Mesenchymal stem cell (in vitro differentiated cells and primary cell): ENCODE measurements at regions not wholly inside any gene's neighbourhood (a gene's known extent, or its start where the extent isn't known, plus 50 kb on each side); places are given as distances from the start of the nearest gene placed in this dataset.

Source experiments
- DNase-seq: peaks from one replicate; pipeline ENCODE4 v3.0.0-alpha.2; 2013
- H2AFZ ChIP-seq: one replicate; pipeline ENCODE4 v1.6.1; 2013; ENCODE audit warnings: low read depth, mild to moderate bottlenecking, control low read depth, inconsistent platforms, low read length, moderate library complexity
- H2AK5ac ChIP-seq: 2 replicates; pipeline ENCODE4 v1.6.1; 2013; ENCODE audit warnings: low read length, moderate library complexity, mild to moderate bottlenecking, inconsistent platforms; ENCODE audit not compliant: severe bottlenecking
- H2BK120ac ChIP-seq: one replicate; pipeline ENCODE4 v1.6.1; 2013; ENCODE audit warnings: low read depth, mild to moderate bottlenecking, inconsistent platforms, low read length, moderate library complexity
- H2BK12ac ChIP-seq, 2 experiments: one replicate each; pipeline ENCODE4 v1.6.1; 2013; ENCODE audit warnings: inconsistent platforms in 2 of 2, low read length in 2 of 2, mild to moderate bottlenecking in 2 of 2, moderate library complexity in 2 of 2, control low read depth in 1 of 2
- H2BK15ac ChIP-seq: one replicate; pipeline ENCODE4 v1.6.1; 2013; ENCODE audit warnings: mild to moderate bottlenecking, low read depth, inconsistent platforms; ENCODE audit not compliant: poor library complexity, severe bottlenecking
- H2BK5ac ChIP-seq: 2 replicates; pipeline ENCODE4 v1.6.1; 2013; ENCODE audit warnings: low read depth, mild to moderate bottlenecking, low read length, control low read depth, inconsistent platforms; ENCODE audit not compliant: poor library complexity, severe bottlenecking
- H3K14ac ChIP-seq, 2 experiments: one replicate each; pipeline ENCODE4 v1.6.1; 2013; ENCODE audit warnings: inconsistent platforms in 2 of 2, low read length in 2 of 2, control low read depth in 1 of 2, mild to moderate bottlenecking in 1 of 2, moderate library complexity in 1 of 2
- H3K18ac ChIP-seq, 2 experiments: one replicate each; pipeline ENCODE4 v1.6.1; 2013; ENCODE audit warnings: inconsistent platforms in 2 of 2, low read length in 2 of 2, control low read depth in 1 of 2, low read depth in 1 of 2, mild to moderate bottlenecking in 1 of 2
- H3K23ac ChIP-seq, 2 experiments: one replicate each; pipeline ENCODE4 v1.6.1; 2013; ENCODE audit warnings: inconsistent platforms in 2 of 2, low read length in 2 of 2, mild to moderate bottlenecking in 2 of 2, moderate library complexity in 2 of 2, control low read depth in 1 of 2
- H3K27ac ChIP-seq: 2 replicates; pipeline ENCODE4 v1.5.1; 2013; ENCODE audit warnings: mild to moderate bottlenecking, moderate library complexity, low read length, control low read depth, inconsistent platforms; ENCODE audit not compliant: poor library complexity, severe bottlenecking
- H3K27me3 ChIP-seq, 2 experiments: 2 replicates each; pipeline versions ENCODE4 v1.6.1 to v1.7.0; 2013; ENCODE audit warnings: low read length in 2 of 2, mild to moderate bottlenecking in 2 of 2, moderate library complexity in 2 of 2, control low read depth in 1 of 2, inconsistent platforms in 1 of 2; ENCODE audit not compliant: control insufficient read depth in 1 of 2, insufficient read depth in 1 of 2
- H3K36me3 ChIP-seq, 2 experiments: 2 replicates each; pipeline versions ENCODE4 v1.6.1 to v1.7.0; 2013; ENCODE audit warnings: low read length in 2 of 2, control low read depth in 1 of 2, inconsistent platforms in 1 of 2, low read depth in 1 of 2, mild to moderate bottlenecking in 1 of 2; ENCODE audit not compliant: insufficient read depth in 2 of 2, control insufficient read depth in 1 of 2
- H3K4ac ChIP-seq, 2 experiments: one replicate each; pipeline ENCODE4 v1.6.1; 2013; ENCODE audit warnings: inconsistent platforms in 2 of 2, low read length in 2 of 2, mild to moderate bottlenecking in 2 of 2, moderate library complexity in 2 of 2, control low read depth in 1 of 2, low read depth in 1 of 2
- H3K4me1 ChIP-seq: 2 replicates; pipeline ENCODE4 v1.6.1; 2013; ENCODE audit warnings: low read depth, low read length, control low read depth; ENCODE audit not compliant: control insufficient read depth, insufficient read depth
- H3K4me2 ChIP-seq: 2 replicates; pipeline ENCODE4 v1.6.1; 2013; ENCODE audit warnings: low read length, mild to moderate bottlenecking, inconsistent platforms; ENCODE audit not compliant: poor library complexity, severe bottlenecking
- H3K4me3 ChIP-seq, 2 experiments: 2 replicates each; pipeline versions ENCODE4 v1.5.1 to v1.7.0; 2013; ENCODE audit warnings: low read length in 2 of 2, mild to moderate bottlenecking in 2 of 2, control low read depth in 1 of 2, low read depth in 1 of 2; ENCODE audit not compliant: insufficient read depth in 1 of 2
- H3K79me1 ChIP-seq: replicated peaks from 2 replicates; pipeline ENCODE4 v1.6.1; 2013; ENCODE audit warnings: mild to moderate bottlenecking, control low read depth, low read length, inconsistent platforms; ENCODE audit not compliant: poor library complexity, severe bottlenecking
- H3K9ac ChIP-seq: 2 replicates; pipeline ENCODE4 v1.7.0; 2013; ENCODE audit warnings: mild to moderate bottlenecking, low read length, moderate library complexity
- H3K9me3 ChIP-seq: 2 replicates; pipeline ENCODE4 v1.7.0; 2013; ENCODE audit warnings: mild to moderate bottlenecking, low read length; ENCODE audit not compliant: control insufficient read depth
- H4K8ac ChIP-seq: one replicate; pipeline ENCODE4 v1.6.1; 2013; ENCODE audit warnings: inconsistent platforms, mild to moderate bottlenecking, low read length, moderate library complexity
- H4K91ac ChIP-seq: one replicate; pipeline ENCODE4 v1.6.1; 2013; ENCODE audit warnings: mild to moderate bottlenecking, low read length, inconsistent platforms
- WGBS: methylation state at CpG from one replicate; pipeline ENCODE4 v1.1.7; 2013; ENCODE audit warnings: mixed read lengths; 5-methylcytosine and 5-hydroxymethylcytosine counted together

GRCh38 chr2:122414902-122415301 lies 659.5 kb downstream of the TSN start:
- H3K4me1 ChIP-seq: no peaks in the 10 kb centered on the region
- H3K79me1 ChIP-seq: no peaks in the 10 kb centered on the region
- H3K4ac ChIP-seq: no peak overlapping the region
- H4K8ac ChIP-seq: no peak overlapping the region
- peaks cover 16% of the 10 kb centered on the region for H3K9me3 ChIP-seq
- H2AK5ac ChIP-seq: no peak overlapping the region
- no peak overlapping the region for H3K27ac ChIP-seq
- no peak for DNase-seq
- H3K23ac ChIP-seq: no peak overlapping the region
- H3K18ac ChIP-seq: no peak overlapping the region
- no peak overlapping the region for H2BK5ac ChIP-seq
- no peaks in the 10 kb centered on the region for H3K36me3 ChIP-seq
- H3K4me3 ChIP-seq: no peak overlapping the region
- no peak overlapping the region for H4K91ac ChIP-seq
- H2BK120ac ChIP-seq: no peak overlapping the region
- H3K14ac ChIP-seq: no peak overlapping the region
- H3K4me2 ChIP-seq: no peak overlapping the region
- no peaks in the 10 kb centered on the region for H3K27me3 ChIP-seq
- no peak overlapping the region for H2BK15ac ChIP-seq
- WGBS: 66% methylated on average over 4 of the region's 4 CpGs
- H2AFZ ChIP-seq: no peak overlapping the region
- H2BK12ac ChIP-seq: no peak overlapping the region
- no peak overlapping the region for H3K9ac ChIP-seq

DNA sequence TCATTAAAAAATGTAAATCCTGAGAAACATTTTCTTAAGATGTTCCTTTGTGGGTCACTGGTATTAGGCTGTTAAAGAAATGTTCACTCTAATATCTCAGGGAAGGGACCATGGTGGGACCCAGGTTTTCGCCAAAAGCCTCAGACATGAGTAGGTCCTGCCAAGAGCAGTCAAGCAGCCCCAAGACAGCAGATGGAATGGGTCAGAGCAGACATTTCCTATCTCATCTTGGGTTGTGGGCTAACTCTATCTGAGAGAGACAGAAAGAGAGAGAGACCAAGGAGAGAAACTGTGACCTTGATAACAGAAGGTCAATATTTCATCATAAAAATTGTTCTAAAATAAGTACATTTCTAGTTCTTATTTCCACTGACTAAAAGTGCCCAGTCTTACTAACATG lies 661.7 kb downstream of the TSN start:
- no peak overlapping the region for H3K4me3 ChIP-seq
- 76% methylated on average over 1 of the region's 1 CpG for WGBS
- DNase-seq: no peak
- H3K18ac ChIP-seq: no peak overlapping the region
- no peak overlapping the region for H4K8ac ChIP-seq
- no peak overlapping the region for H2AK5ac ChIP-seq
- H3K27ac ChIP-seq: no peak overlapping the region
- no peak overlapping the region for H3K23ac ChIP-seq
- H3K36me3 ChIP-seq: no peaks in the 10 kb centered on the region
- H3K79me1 ChIP-seq: no peaks in the 10 kb centered on the region
- no peak overlapping the region for H2BK5ac ChIP-seq
- no peaks in the 10 kb centered on the region for H3K4me1 ChIP-seq
- no peak overlapping the region for H2AFZ ChIP-seq
- H4K91ac ChIP-seq: no peak overlapping the region
- no peak overlapping the region for H2BK12ac ChIP-seq
- H2BK15ac ChIP-seq: no peak overlapping the region
- H3K9me3 ChIP-seq: peaks cover 4% of the 10 kb centered on the region
- no peak overlapping the region for H3K4me2 ChIP-seq
- no peaks in the 10 kb centered on the region for H3K27me3 ChIP-seq
- H3K9ac ChIP-seq: no peak overlapping the region
- H3K4ac ChIP-seq: no peak overlapping the region
- H2BK120ac ChIP-seq: no peak overlapping the region
- no peak overlapping the region for H3K14ac ChIP-seq

- Histone ChIP-seq H2BK5ac (no peak overlapping the region), H2BK12ac (no peak overlapping the region), H3K9me3 (no peaks in the 10 kb centered on the region), H3K4ac (no peak overlapping the region), H3K27me3 (no peaks in the 10 kb centered on the region), H3K4me2 (no peak overlapping the region), H3K27ac (no peak overlapping the region), H3K18ac (no peak overlapping the region), H2AFZ (no peak overlapping the region), H3K14ac (no peak overlapping the region), H4K91ac (no peak overlapping the region), H3K36me3 (no peaks in the 10 kb centered on the region), H3K4me3 (no peak overlapping the region), H3K23ac (no peak overlapping the region), H2AK5ac (no peak overlapping the region), H3K79me1 (no peaks in the 10 kb centered on the region), H3K4me1 (no peaks in the 10 kb centered on the region), H4K8ac (no peak overlapping the region), H3K9ac (no peak overlapping the region), H2BK15ac (no peak overlapping the region), H2BK120ac (no peak overlapping the region)
- no peak for DNase-seq
Observed at GRCh38 chr2:122421775-122422174, 666.3 kb downstream of the TSN start.

GRCh38 chr2:122422384-122422991 lies 667.0 kb downstream of the TSN start:
- H3K4me3 ChIP-seq: no peak overlapping the region
- no peak overlapping the region for H3K4ac ChIP-seq
- no peaks in the 10 kb centered on the region for H3K36me3 ChIP-seq
- H2BK12ac ChIP-seq: no peak overlapping the region
- no peaks in the 10 kb centered on the region for H3K27me3 ChIP-seq
- no peak overlapping the region for H3K9ac ChIP-seq
- no peaks in the 10 kb centered on the region for H3K4me1 ChIP-seq
- DNase-seq: no peak
- H2AK5ac ChIP-seq: no peak overlapping the region
- no peak overlapping the region for H3K4me2 ChIP-seq
- no peak overlapping the region for H3K27ac ChIP-seq
- no peak overlapping the region for H2BK5ac ChIP-seq
- 77% methylated on average over 7 of the region's 7 CpGs for WGBS
- H4K91ac ChIP-seq: no peak overlapping the region
- no peak overlapping the region for H2AFZ ChIP-seq
- H2BK120ac ChIP-seq: no peak overlapping the region
- no peak overlapping the region for H4K8ac ChIP-seq
- no peak overlapping the region for H3K23ac ChIP-seq
- no peak overlapping the region for H3K18ac ChIP-seq
- H3K79me1 ChIP-seq: no peaks in the 10 kb centered on the region
- H2BK15ac ChIP-seq: no peak overlapping the region
- no peak overlapping the region for H3K14ac ChIP-seq
- H3K9me3 ChIP-seq: no peaks in the 10 kb centered on the region
